Heart left ventricle (tissue), 13 donors: ENCODE measurements at regions not wholly inside any gene's neighbourhood (a gene's known extent, or its start where the extent isn't known, plus 50 kb on each side); places are given as distances from the start of the nearest gene placed in this dataset.

Source experiments
- POLR2A ChIP-seq, 2 donors: fragments of 450-650 bp; IDR thresholded peaks; one replicate each; pipeline ENCODE4 v1.6.1; 2017; ENCODE audit warnings: antibody characterized with exemption in 2 of 2, mild to moderate bottlenecking in 2 of 2, moderate library complexity in 2 of 2
- TF ChIP-seq, protein P1 (sequence below), 12 donors: fragments of 200-600 bp; sonication (generic) in 4 of 12; IDR thresholded peaks; one replicate each; pipeline versions ENCODE4 v1.5.0 to v1.8.0; 2018 to 2022; ENCODE audit warnings: antibody characterized with exemption in 12 of 12, mild to moderate bottlenecking in 5 of 12
- donor health status: ischemic (EF 13 %, LVEDD 7.1; RV severe dilation, severe dysfunction).
- donor health status: DM: no; HTN: yes; CAD: no.
- donor health status: DM: no; HTN: no; CAD: no.
- donor health status: ischemic (EF 25% LVEDD 6.9; RV normal size, moderate dysfunction).
- donor health status: ischemic (EF 25% LVEDD 5.7; RV mildly dilated, moderate dysfunction).
- donor health status: ischemic (EF 35%, LVEDD 5.7; RV mildly dilated, moderate dysfunction).
- donor health status: nonischemic (EF 11% LVEDD 7.7; RV severe dilation, severe dysfunction).
- donor health status: DM: yes; HTN: yes; CAD: no.
- donor health status: PGD.
- donor health status: ischemic (EF 29% LVEDD 5.4; RV normal size, mild dysfunction).
- donor health status: nonischemic (EF 23%, LVEDD 6.1; RV moderate dilation, normal function).

DNA sequence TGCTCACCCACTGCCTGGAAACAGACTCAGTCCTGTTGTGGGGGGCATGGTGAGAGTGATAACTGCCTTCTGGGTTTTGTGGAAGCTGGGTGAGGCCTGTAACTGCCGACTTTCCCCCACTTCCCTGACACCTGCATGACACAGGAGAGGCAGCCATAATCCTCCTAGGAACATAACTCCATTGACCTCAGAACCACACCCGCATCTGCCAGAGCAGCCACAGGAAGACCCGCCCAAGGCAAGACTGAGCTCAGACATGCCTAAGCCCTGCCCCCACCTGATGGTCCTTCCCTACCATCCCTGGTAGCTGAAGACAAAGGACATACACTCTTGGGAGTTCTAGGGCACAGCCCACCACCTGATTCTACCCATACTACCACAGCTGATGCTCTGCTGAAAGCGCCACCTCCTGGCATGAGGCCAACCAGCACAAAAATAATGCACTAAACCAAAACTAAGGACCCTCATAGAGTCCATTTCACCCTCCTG, 326.7 kb downstream of the RBM26 start:
- TF ChIP-seq, protein P1, sequence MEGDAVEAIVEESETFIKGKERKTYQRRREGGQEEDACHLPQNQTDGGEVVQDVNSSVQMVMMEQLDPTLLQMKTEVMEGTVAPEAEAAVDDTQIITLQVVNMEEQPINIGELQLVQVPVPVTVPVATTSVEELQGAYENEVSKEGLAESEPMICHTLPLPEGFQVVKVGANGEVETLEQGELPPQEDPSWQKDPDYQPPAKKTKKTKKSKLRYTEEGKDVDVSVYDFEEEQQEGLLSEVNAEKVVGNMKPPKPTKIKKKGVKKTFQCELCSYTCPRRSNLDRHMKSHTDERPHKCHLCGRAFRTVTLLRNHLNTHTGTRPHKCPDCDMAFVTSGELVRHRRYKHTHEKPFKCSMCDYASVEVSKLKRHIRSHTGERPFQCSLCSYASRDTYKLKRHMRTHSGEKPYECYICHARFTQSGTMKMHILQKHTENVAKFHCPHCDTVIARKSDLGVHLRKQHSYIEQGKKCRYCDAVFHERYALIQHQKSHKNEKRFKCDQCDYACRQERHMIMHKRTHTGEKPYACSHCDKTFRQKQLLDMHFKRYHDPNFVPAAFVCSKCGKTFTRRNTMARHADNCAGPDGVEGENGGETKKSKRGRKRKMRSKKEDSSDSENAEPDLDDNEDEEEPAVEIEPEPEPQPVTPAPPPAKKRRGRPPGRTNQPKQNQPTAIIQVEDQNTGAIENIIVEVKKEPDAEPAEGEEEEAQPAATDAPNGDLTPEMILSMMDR (IDR thresholded peaks at IDR 0.05), result no peak
- no peak for TF ChIP-seq POLR2A (IDR thresholded peaks at IDR 0.05)
